Choroid plexus epithelial cell (primary cell): ENCODE measurements at regions not wholly inside any gene's neighbourhood (a gene's known extent, or its start where the extent isn't known, plus 50 kb on each side); places are given as distances from the start of the nearest gene placed in this dataset.

Experiments
- DNase-seq: peaks from one replicate; pipeline ENCODE4 v3.0.0-alpha.2; 2010; ENCODE audit warnings: low read depth
- H3K4me3 ChIP-seq: 2 replicates; pipeline ENCODE4 v1.5.1; 2011; ENCODE audit warnings: low read depth, mild to moderate bottlenecking, control low read depth, low read length, moderate library complexity
- TF ChIP-seq, protein P1 (sequence below): conservative IDR thresholded peaks from 2 replicates; pipeline ENCODE4 v1.5.1; 2011; ENCODE audit warnings: low read depth, mild to moderate bottlenecking, control low read depth, inconsistent platforms, low read length, moderate library complexity

DNA sequence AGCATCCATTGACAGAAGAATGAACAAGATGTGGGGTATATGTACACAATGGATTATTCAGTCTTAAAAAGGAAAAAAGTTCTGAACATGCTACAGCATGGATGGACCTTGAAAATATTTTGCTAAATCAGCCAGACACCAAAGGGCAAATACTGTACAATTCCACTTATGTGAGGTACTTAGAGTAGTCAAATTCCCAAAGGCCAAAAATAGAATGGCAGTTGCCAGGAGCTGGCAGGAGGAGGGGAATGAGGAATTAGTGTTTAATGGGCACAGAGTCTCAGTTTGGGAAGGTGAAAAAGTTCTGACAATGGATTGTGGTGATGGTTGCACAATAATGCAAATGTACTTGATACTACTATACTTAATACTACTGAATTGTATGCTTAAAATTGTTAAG, 193.2 kb downstream of the MBD2 start:
- no peak for DNase-seq
- no peak overlapping the region for H3K4me3 ChIP-seq
- TF ChIP-seq, protein P1, sequence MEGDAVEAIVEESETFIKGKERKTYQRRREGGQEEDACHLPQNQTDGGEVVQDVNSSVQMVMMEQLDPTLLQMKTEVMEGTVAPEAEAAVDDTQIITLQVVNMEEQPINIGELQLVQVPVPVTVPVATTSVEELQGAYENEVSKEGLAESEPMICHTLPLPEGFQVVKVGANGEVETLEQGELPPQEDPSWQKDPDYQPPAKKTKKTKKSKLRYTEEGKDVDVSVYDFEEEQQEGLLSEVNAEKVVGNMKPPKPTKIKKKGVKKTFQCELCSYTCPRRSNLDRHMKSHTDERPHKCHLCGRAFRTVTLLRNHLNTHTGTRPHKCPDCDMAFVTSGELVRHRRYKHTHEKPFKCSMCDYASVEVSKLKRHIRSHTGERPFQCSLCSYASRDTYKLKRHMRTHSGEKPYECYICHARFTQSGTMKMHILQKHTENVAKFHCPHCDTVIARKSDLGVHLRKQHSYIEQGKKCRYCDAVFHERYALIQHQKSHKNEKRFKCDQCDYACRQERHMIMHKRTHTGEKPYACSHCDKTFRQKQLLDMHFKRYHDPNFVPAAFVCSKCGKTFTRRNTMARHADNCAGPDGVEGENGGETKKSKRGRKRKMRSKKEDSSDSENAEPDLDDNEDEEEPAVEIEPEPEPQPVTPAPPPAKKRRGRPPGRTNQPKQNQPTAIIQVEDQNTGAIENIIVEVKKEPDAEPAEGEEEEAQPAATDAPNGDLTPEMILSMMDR: no peak

DNA sequence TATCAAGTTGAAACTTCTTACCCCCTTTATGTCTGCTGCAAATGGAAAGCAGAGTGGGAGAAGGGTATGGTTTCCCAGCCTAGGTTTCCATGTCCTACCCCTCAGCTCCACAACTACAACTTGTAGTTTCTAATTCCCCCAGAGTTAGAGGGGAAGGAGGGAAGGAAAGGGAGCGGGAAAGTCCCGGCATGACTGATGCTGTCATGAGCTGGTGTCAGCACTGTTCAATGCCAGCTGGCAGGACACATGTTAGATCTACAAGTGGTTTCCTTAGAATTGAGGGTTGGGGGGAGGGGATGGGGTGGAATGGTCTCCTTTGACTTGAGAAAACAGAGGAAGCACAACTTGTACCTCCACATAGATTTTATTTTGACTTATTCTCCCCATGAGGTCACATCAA, 194.0 kb downstream of the MBD2 start:
- DNase-seq: no peak

DNA sequence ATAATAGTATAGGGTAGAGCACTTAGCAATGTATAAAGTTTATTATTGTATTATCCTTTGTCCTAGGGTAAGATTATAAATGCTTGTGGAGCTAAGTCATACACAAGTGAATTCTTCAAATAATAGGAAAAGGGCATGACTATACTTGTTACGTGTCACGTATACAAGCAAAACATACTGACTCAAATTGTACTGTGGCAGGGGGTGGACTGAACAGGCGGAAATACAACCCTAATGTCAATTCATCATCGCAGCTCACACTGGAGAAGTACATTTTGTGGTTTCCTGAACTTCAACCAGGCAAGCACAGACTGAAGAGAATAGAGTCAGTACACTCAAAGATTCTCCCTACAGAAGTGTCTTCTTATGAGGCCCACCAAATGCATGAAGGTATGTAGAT, 201.0 kb downstream of the MBD2 start:
- H3K4me3 ChIP-seq: no peak overlapping the region
- TF ChIP-seq, protein P1: no peak
- DNase-seq: peak; percentile 87

More for the DNA sequence above, 194.0 kb downstream of the MBD2 start:
- TF ChIP-seq, protein P1: no peak
- no peak overlapping the region for H3K4me3 ChIP-seq

DNA sequence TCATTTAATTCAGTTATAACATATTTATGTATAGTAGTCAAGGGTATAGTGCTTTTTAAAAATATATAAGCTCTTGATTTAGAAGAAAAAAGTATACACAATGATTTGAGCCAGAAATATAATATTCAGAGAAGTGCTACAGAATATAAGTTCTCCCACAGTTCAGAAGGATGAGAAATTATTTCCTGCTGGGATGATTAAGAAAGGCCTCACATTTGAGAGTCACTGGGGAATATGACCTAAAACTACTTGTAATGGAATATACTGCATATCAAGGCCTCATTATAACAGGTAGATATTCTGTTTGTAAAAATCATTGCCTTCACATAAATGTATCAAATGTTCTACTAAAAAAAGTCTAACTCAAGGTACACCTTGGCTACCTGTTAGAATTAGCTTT, 203.5 kb downstream of the MBD2 start:
- TF ChIP-seq, protein P1: no peak
- peak; percentile 23 for DNase-seq
- H3K4me3 ChIP-seq: no peak overlapping the region

DNA sequence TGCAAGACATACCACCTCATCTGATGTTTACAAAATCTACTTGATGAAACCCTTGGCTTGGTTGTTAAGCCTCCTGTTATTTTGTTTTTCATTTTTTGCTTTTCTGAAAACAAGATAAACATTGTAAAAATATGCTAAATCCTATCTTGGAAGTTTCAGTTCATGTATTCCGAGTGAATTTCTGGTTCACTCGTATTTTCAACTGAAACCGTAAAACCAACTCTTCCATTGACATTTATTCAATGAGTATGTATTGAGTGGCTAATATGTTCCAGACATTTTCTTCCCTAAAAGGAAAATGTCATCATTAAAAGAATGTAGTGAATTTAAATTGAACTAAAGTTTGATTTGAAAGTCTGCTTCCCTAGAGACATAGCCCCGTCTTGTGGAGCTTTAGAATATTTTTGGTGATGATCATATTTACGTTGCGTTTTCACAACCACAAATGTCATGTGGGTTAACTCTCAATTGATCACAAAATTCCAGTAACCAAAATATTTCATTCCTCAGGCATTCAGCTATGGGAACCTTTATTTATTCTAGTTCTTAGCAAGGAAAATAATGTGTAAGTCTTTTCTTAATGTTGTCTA, 204.2 kb downstream of the MBD2 start:
- peak; percentile 49 for DNase-seq
- no peak overlapping the region for H3K4me3 ChIP-seq
- TF ChIP-seq, protein P1: peak; percentile 36

DNA sequence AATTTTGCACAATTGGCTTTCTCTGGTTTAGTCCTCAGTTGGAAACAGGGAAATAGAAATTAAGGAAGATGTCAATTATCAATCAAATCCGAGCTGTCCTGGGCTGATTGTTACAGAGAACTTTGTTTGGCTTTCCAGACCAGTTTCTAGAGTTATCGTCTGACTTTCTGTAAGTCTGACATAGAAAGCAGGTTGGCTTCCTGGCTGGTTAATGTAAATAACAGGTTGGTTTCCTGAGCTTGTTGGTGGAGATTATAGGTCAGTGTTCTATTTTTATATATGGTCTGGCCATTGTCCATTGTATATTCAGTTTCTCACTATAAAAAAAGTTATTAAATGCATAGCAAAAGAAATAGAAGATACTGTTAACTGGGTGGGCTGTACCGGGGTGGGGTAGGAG, 204.8 kb downstream of the MBD2 start:
- DNase-seq: no peak
- no peak overlapping the region for H3K4me3 ChIP-seq
- TF ChIP-seq, protein P1: no peak

DNA sequence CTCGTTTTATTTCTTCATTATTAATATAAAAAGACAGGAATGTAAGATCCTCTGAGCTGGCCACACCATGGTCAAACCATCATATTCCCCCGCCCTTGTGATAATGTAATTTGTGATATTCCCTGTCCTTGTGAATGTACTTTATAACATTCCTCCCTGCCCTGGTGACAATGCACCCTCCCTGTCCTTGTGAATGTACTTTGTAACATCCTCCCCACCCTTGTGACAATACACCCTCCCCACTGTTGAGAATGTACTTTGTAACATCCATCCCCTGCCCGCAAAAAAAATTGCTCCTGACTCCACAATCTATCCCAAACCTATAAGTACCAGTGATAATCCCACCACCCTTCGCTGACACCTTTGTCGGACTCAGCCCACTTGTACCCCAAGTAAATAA, 211.0 kb downstream of the MBD2 start:
- H3K4me3 ChIP-seq: no peak overlapping the region
- DNase-seq: no peak
- TF ChIP-seq, protein P1: no peak
